ENCODE measurements at regions not wholly inside any gene's neighbourhood (a gene's known extent, or its start where the extent isn't known, plus 50 kb on each side); places are given as distances from the start of the nearest gene placed in this dataset.

GRCh38 chr2:57434441-57434840 lies 612.2 kb upstream of the VRK2 start:
- no peak for TF ChIP-seq EP300 (IDR thresholded peaks at IDR 0.05; ENCODE audit: low read depth in 2 of 2, low read length in 2 of 2)
- no peak for TF ChIP-seq EP300 (CRISPR knock-in tag; IDR thresholded peaks at IDR 0.05; ENCODE audit: borderline replicate concordance)
- TF ChIP-seq TFE3 (CRISPR knock-in tag; IDR thresholded peaks at IDR 0.05) = no peak
- TF ChIP-seq GABPA (IDR thresholded peaks at IDR 0.05; ENCODE audit: low read depth, low read length) = no peak
- no peak for TF ChIP-seq GABPA (CRISPR knock-in tag; IDR thresholded peaks at IDR 0.05; ENCODE audit: low read depth)
- no peak for TF ChIP-seq NFE2 (CRISPR knock-in tag; IDR thresholded peaks at IDR 0.05)
